Activated CD8-positive, alpha-beta T cell treated with anti-CD3 and anti-CD28 coated beads for 36 hours (primary cell): ENCODE measurements at regions not wholly inside any gene's neighbourhood (a gene's known extent, or its start where the extent isn't known, plus 50 kb on each side); places are given as distances from the start of the nearest gene placed in this dataset.

Source experiments
- ATAC-seq: fragments of 200-7000 bp; cut with Tn5 transposase; one replicate; pipeline ENCODE4 v1.10.0; 2021; ENCODE audit warnings: mild to moderate bottlenecking, moderate library complexity
- CTCF ChIA-PET: fragments of 350-600 bp; sonication (Branson Sonifier 250); formaldehyde crosslinking; loops from one replicate; lab custom pipeline; 2021; ENCODE audit warnings: antibody characterized with exemption; lab: Charles Lee
- POLR2A ChIA-PET: fragments of 350-600 bp; sonication (Branson Sonifier 250); formaldehyde crosslinking; loops from one replicate; lab custom pipeline; 2021; ENCODE audit warnings: antibody characterized with exemption; lab: Charles Lee
- DNase-seq: peaks from one replicate; pipeline ENCODE4 v3.0.0-alpha.2; 2020
- H3K27ac Mint-ChIP-seq: one replicate; pipeline ENCODE4 v1.8.0; 2021; ENCODE audit warnings: mild to moderate bottlenecking, mixed read lengths
- H3K27me3 Mint-ChIP-seq: one replicate; pipeline ENCODE4 v1.8.0; 2021; ENCODE audit warnings: mixed read lengths
- H3K36me3 Mint-ChIP-seq: one replicate; pipeline ENCODE4 v1.8.0; 2021; ENCODE audit warnings: low read depth, mixed read lengths
- H3K4me1 Mint-ChIP-seq: one replicate; pipeline ENCODE4 v1.8.0; 2021; ENCODE audit warnings: low read depth, mixed read lengths
- H3K4me3 Mint-ChIP-seq: one replicate; pipeline ENCODE4 v1.8.0; 2021; ENCODE audit warnings: mild to moderate bottlenecking, moderate library complexity, mixed read lengths
- H3K9me3 Mint-ChIP-seq: one replicate; pipeline ENCODE4 v1.8.0; 2021; ENCODE audit warnings: mixed read lengths
- CTCF ChIP-seq: fragments of 200-600 bp; IDR thresholded peaks from one replicate; pipeline ENCODE4 v1.8.0; 2022; ENCODE audit warnings: antibody characterized with exemption, mild to moderate bottlenecking
- intact Hi-C: fragments of 100-400 bp; cut with micrococcal nuclease; formaldehyde crosslinking; loops from one replicate; pipeline ENCODE4 v1.10.0; 2022

- CTCF ChIA-PET: no interaction called here
- no peak overlapping the region for H3K27ac Mint-ChIP-seq
- H3K4me3 Mint-ChIP-seq: no peak overlapping the region
- no peak for TF ChIP-seq CTCF
- H3K4me1 Mint-ChIP-seq: no peaks in the 10 kb centered on the region
- no peak for DNase-seq
- H3K9me3 Mint-ChIP-seq: no peaks in the 10 kb centered on the region
- no peaks in the 10 kb centered on the region for H3K36me3 Mint-ChIP-seq
- intact Hi-C loops: no loop called here
- H3K27me3 Mint-ChIP-seq: no peaks in the 10 kb centered on the region
- POLR2A ChIA-PET: no interaction called here
- ATAC-seq: no peak
These were observed 179.0 kb downstream of the ADGRA3 start for GRCh38 chr4:22336822-22337221.

GRCh38 chr4:22334155-22334554, 181.7 kb downstream of the ADGRA3 start:
- H3K4me3 Mint-ChIP-seq: no peak overlapping the region
- intact Hi-C loops: no loop called here
- POLR2A ChIA-PET: no interaction called here
- no peak for DNase-seq
- no peaks in the 10 kb centered on the region for H3K4me1 Mint-ChIP-seq
- CTCF ChIA-PET: interaction anchor here (0.9 kb wide), 1 partner anchor 54 kb away, joined by 3 read pairs; no protein-coding TSS in a partner anchor
- no peaks in the 10 kb centered on the region for H3K27me3 Mint-ChIP-seq
- no peak overlapping the region for H3K27ac Mint-ChIP-seq
- TF ChIP-seq CTCF: no peak
- peaks cover 2% of the 10 kb centered on the region for H3K9me3 Mint-ChIP-seq
- H3K36me3 Mint-ChIP-seq: no peaks in the 10 kb centered on the region
- ATAC-seq: no peak

- Mint-ChIP-seq H3K9me3 (peaks cover under 1% of the 10 kb centered on the region), H3K36me3 (no peaks in the 10 kb centered on the region), H3K27ac (no peak overlapping the region), H3K27me3 (no peaks in the 10 kb centered on the region), H3K4me3 (no peak overlapping the region), H3K4me1 (no peaks in the 10 kb centered on the region)
- DNase-seq (no peak), ATAC-seq (no peak)
- CTCF ChIA-PET: no interaction called here
- POLR2A ChIA-PET: interaction anchor here (0.7 kb wide), 1 partner anchor 31 kb away, joined by 3 read pairs; no protein-coding TSS in a partner anchor
- intact Hi-C loops: no loop called here
- TF ChIP-seq CTCF: no peak
These were observed 191.4 kb downstream of the ADGRA3 start for GRCh38 chr4:22324422-22324821.

- no peak overlapping the region for H3K4me3 Mint-ChIP-seq
- intact Hi-C loops: no loop called here
- no peaks in the 10 kb centered on the region for H3K9me3 Mint-ChIP-seq
- TF ChIP-seq CTCF: no peak
- ChIA-PET CTCF (no interaction called here), POLR2A (interaction anchor here (0.7 kb wide), 1 partner anchor 32 kb away, joined by 3 read pairs; no protein-coding TSS in a partner anchor)
- H3K4me1 Mint-ChIP-seq: no peaks in the 10 kb centered on the region
- no peak for DNase-seq
- H3K36me3 Mint-ChIP-seq: no peaks in the 10 kb centered on the region
- H3K27ac Mint-ChIP-seq: no peak overlapping the region
- H3K27me3 Mint-ChIP-seq: no peaks in the 10 kb centered on the region
- no peak for ATAC-seq
These were observed 192.2 kb downstream of the ADGRA3 start for GRCh38 chr4:22323691-22324090.

- Mint-ChIP-seq H3K4me3 (no peak overlapping the region), H3K9me3 (no peaks in the 10 kb centered on the region), H3K27me3 (no peaks in the 10 kb centered on the region), H3K4me1 (no peaks in the 10 kb centered on the region), H3K27ac (no peak overlapping the region), H3K36me3 (no peaks in the 10 kb centered on the region)
- ChIA-PET CTCF (no interaction called here), POLR2A (no interaction called here)
- intact Hi-C loops: no loop called here
- no peak for DNase-seq
- ATAC-seq: no peak
- TF ChIP-seq CTCF: no peak
These were observed 192.9 kb downstream of the ADGRA3 start for GRCh38 chr4:22322996-22323395.
